ENCODE measurements at regions not wholly inside any gene's neighbourhood (a gene's known extent, or its start where the extent isn't known, plus 50 kb on each side); places are given as distances from the start of the nearest gene placed in this dataset.
A peak's percentile ranks its signal among the peaks of the same experiment; 100 is the strongest.

DNA sequence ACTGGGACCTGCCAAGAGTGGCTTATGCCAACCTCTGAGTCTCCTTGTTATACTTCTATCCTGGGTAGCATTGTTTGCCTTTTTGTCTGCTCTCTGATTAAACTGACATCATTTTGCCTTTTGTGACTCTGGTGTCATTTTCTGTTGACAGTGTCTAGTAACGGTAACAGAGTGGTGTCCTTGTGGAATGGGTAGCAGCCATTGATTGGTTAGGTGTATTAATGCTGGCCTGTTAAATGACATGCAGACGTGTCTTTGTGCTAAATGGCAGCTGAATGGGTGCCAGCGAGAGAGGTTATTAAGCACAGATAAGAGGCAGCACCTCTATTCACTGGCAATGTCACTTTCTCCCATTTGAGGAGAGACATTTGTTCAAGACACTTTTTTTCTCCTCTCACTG, 1289.4 kb downstream of the PCDH9 start:
- H3K4me3 ChIP-seq: no peak overlapping the region
- H3K4me1 ChIP-seq (ENCODE audit: control insufficient read depth in 1 of 2, low read depth in 2 of 2): peaks cover 9 to 24% of the 10 kb centered on the region in 2 donors
- H3K36me3 ChIP-seq: no peaks in the 10 kb centered on the region
- H3K9me3 ChIP-seq: no peaks in the 10 kb centered on the region
- DNase-seq (ENCODE audit: low spot score) (no peak), ATAC-seq (ENCODE audit: insufficient number of reproducible peaks, low FRiP score, low read depth) (no peak)
- TF ChIP-seq, protein P1, sequence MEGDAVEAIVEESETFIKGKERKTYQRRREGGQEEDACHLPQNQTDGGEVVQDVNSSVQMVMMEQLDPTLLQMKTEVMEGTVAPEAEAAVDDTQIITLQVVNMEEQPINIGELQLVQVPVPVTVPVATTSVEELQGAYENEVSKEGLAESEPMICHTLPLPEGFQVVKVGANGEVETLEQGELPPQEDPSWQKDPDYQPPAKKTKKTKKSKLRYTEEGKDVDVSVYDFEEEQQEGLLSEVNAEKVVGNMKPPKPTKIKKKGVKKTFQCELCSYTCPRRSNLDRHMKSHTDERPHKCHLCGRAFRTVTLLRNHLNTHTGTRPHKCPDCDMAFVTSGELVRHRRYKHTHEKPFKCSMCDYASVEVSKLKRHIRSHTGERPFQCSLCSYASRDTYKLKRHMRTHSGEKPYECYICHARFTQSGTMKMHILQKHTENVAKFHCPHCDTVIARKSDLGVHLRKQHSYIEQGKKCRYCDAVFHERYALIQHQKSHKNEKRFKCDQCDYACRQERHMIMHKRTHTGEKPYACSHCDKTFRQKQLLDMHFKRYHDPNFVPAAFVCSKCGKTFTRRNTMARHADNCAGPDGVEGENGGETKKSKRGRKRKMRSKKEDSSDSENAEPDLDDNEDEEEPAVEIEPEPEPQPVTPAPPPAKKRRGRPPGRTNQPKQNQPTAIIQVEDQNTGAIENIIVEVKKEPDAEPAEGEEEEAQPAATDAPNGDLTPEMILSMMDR (IDR thresholded peaks at IDR 0.05): no peak
- no peaks in the 10 kb centered on the region for H3K27me3 ChIP-seq (replicated peaks; ENCODE audit: insufficient read depth)
- H3K27ac ChIP-seq: no peak overlapping the region

DNA sequence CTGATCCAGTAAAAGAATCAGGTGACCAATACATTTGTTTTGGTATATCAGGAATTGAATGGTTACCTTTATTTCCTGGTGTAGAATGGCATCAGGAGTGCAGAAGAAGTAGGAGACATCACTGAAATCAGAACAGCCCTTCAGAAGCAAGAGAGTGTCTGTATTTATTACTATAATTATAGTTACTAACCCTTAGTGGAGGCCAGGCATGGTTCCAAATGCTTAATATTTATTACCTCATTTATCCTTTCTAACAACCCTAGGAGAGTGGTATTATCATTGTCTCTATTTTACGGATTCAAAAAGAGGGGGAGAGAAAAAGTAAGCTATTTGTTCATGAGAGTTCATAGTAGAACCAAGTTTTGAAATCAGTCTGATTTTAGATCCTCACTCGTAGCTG, 1292.9 kb downstream of the PCDH9 start:
- Histone ChIP-seq H3K27me3 (replicated peaks; ENCODE audit: insufficient read depth) (no peaks in the 10 kb centered on the region), H3K4me3 (no peak overlapping the region), H3K27ac (no peak overlapping the region), H3K9me3 (no peaks in the 10 kb centered on the region), H3K4me1 (ENCODE audit: control insufficient read depth in 1 of 2, low read depth in 2 of 2) (peaks cover 0 to 27% of the 10 kb centered on the region in 2 donors), H3K36me3 (no peaks in the 10 kb centered on the region)
- no peak for DNase-seq (ENCODE audit: low spot score)
- TF ChIP-seq, protein P1 (IDR thresholded peaks at IDR 0.05): no peak
- no peak for ATAC-seq (ENCODE audit: insufficient number of reproducible peaks, low FRiP score, low read depth)

DNA sequence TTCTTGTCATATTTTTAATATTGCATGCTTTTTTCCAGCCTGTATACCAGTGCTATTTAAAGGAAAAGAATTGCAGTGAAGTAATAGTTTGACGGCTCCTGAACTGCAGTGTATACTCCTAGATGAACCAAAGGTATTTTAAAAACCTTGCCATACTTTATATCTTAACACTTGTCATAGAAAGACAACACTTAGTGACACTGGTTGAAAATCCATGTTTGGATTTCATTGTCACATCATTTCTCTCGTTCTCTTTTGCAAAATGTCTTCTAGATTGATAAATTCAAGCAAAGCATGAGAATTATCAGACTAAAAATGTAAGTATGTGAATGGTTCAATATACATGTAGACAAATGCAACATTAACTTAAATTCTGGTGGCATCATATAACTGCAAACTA, 1293.9 kb downstream of the PCDH9 start:
- H3K27me3 ChIP-seq (replicated peaks; ENCODE audit: insufficient read depth): no peaks in the 10 kb centered on the region
- peaks cover 0 to 19% of the 10 kb centered on the region in 2 donors for H3K4me1 ChIP-seq (ENCODE audit: control insufficient read depth in 1 of 2, low read depth in 2 of 2)
- no peak for DNase-seq (ENCODE audit: low spot score)
- H3K9me3 ChIP-seq: no peaks in the 10 kb centered on the region
- TF ChIP-seq, protein P1 (IDR thresholded peaks at IDR 0.05): no peak
- ATAC-seq (ENCODE audit: insufficient number of reproducible peaks, low FRiP score, low read depth): no peak
- no peak overlapping the region for H3K4me3 ChIP-seq
- no peak overlapping the region for H3K27ac ChIP-seq
- H3K36me3 ChIP-seq: no peaks in the 10 kb centered on the region

DNA sequence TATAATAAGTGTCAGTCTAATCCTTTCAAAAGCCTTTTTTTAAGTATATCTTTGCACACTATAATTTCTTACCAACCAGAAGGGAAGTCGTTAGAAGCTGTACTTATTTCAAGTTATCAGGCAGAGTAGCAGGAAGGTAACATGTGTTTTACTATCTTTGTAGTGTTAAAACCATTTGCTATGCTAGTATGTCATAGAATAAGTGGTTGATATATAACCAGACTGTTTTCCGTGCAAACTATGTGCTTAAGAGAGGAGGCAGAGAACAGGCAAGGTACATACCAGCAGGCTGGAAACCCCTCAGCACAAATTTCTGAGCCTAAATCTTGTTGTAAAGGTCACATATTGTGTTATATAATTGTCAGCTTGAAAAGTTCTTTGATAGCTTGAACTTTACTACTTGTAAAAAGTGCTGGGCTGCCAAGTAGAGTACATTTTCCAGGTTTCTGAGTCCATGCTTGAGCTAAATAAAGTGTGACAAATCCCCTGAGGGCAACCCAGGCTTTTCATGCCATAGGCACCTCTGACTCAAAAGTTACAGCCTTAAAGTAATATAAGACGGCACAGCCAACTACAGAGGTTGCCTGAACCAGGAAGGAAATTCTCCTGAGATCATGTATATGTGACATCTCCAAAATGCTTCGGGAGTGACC, 1297.4 kb downstream of the PCDH9 start:
- Histone ChIP-seq H3K27ac (no peak overlapping the region), H3K27me3 (replicated peaks; ENCODE audit: insufficient read depth) (no peaks in the 10 kb centered on the region), H3K4me1 (ENCODE audit: control insufficient read depth in 1 of 2, low read depth in 2 of 2) (peaks cover 0 to 19% of the 10 kb centered on the region in 2 donors), H3K4me3 (no peak overlapping the region), H3K9me3 (no peaks in the 10 kb centered on the region), H3K36me3 (no peaks in the 10 kb centered on the region)
- ATAC-seq (ENCODE audit: insufficient number of reproducible peaks, low FRiP score, low read depth): peak; percentile 65
- no peak for DNase-seq (ENCODE audit: low spot score)
- TF ChIP-seq, protein P1 (IDR thresholded peaks at IDR 0.05): no peak

DNA sequence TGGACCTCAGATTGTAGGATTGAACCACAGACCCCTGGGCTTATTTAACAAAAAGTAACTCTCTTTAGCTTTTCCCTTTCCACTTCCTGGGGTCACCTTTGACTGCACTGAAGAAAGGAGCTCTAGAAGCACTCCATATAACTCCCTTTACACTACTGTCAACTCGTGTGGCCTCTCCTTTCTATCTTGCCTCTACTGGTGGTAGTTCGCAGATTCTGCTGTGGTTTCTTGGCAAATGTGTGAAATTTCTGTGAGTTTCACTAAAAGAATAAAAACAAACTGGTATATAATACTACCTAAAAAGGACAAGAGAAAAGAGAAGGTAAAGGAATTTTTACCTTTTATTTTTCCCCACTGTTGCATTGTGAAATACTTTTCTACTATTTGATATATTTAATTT, 1298.1 kb downstream of the PCDH9 start:
- H3K27me3 ChIP-seq (replicated peaks; ENCODE audit: insufficient read depth): no peaks in the 10 kb centered on the region
- peaks cover 0 to 19% of the 10 kb centered on the region in 2 donors for H3K4me1 ChIP-seq (ENCODE audit: control insufficient read depth in 1 of 2, low read depth in 2 of 2)
- TF ChIP-seq, protein P1 (IDR thresholded peaks at IDR 0.05): no peak
- no peak overlapping the region for H3K4me3 ChIP-seq
- H3K36me3 ChIP-seq: no peaks in the 10 kb centered on the region
- H3K27ac ChIP-seq: no peak overlapping the region
- no peak for DNase-seq (ENCODE audit: low spot score)
- ATAC-seq (ENCODE audit: insufficient number of reproducible peaks, low FRiP score, low read depth): no peak
- H3K9me3 ChIP-seq: no peaks in the 10 kb centered on the region
